ENCODE measurements at regions not wholly inside any gene's neighbourhood (a gene's known extent, or its start where the extent isn't known, plus 50 kb on each side); places are given as distances from the start of the nearest gene placed in this dataset.

DNA sequence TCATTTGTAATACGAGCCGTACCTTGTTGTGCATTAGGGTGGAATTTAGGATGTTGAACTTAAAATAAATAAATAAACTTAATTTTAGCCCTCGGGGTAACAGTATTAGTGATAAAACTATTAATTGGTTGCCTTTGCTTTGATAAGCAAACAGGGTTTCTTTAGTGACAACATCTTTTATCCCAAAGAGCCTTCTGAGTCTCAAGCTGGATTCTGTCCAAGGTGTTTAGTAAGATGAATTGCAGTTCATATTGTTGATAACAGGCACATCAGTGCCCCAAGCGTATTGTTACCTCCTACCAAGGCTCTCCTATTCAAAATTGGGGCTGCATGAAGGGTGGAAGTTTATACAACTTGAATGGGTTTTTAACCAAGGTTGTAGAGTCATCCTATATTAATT is 144.4 kb upstream of the CELF2 start:
- no peak for TF ChIP-seq CTCF (optimal IDR thresholded peaks at IDR 0.05 in 1 of 3, IDR thresholded peaks at IDR 0.05 in 1 of 3, conservative IDR thresholded peaks at IDR 0.05 in 1 of 3; ENCODE audit: extremely low read depth in 1 of 3, insufficient read depth in 2 of 3, low read length in 3 of 3)
- TF ChIP-seq EZH2 (IDR thresholded peaks at IDR 0.05; ENCODE audit: low read length), result no peak
- Histone ChIP-seq H4K20me1 (ENCODE audit: control insufficient read depth, extremely low read depth, insufficient read depth, low read length) (no peaks in the 10 kb centered on the region), H3K4me3 (ENCODE audit: control insufficient read depth in 2 of 3, extremely low read depth in 1 of 3, insufficient read depth in 2 of 3, low read depth in 1 of 3, low read length in 3 of 3) (no peak overlapping the region), H3K36me3 (ENCODE audit: control insufficient read depth in 2 of 2, extremely low read depth in 1 of 2, insufficient read depth in 2 of 2, low read length in 2 of 2) (no peaks in the 10 kb centered on the region), H3K27me3 (ENCODE audit: control insufficient read depth, extremely low read depth, insufficient read depth, low read length) (no peaks in the 10 kb centered on the region), H3K4me2 (ENCODE audit: control insufficient read depth, extremely low read depth, insufficient read depth, low read depth, low read length) (no peak overlapping the region), H3K27ac (ENCODE audit: control insufficient read depth, insufficient read depth, low read length) (no peak overlapping the region), H3K79me2 (ENCODE audit: control insufficient read depth, insufficient read depth, low read length) (no peaks in the 10 kb centered on the region), H2AFZ (ENCODE audit: control insufficient read depth, low read length) (no peak overlapping the region), H3K4me1 (ENCODE audit: control insufficient read depth, extremely low read depth, insufficient read depth, low read length) (peaks cover 6% of the 10 kb centered on the region), H3K9me3 (ENCODE audit: control insufficient read depth, low read depth, low read length) (no peaks in the 10 kb centered on the region), H3K9ac (ENCODE audit: control insufficient read depth, extremely low read depth, insufficient read depth, low read length) (no peak overlapping the region), H3K9me1 (ENCODE audit: control insufficient read depth, extremely low read depth, insufficient read depth, low read length) (no peaks in the 10 kb centered on the region)
- dilution Hi-C loops (cut with MboI; ENCODE audit: extremely low pct_ligation_motif_present, low sequenced_read_pairs), result no loop called here
- DNase-seq (ENCODE audit: low read depth, low spot score) (no peak), FAIRE-seq (no peak)

GRCh38 chr10:10873915-10874314 is 143.8 kb upstream of the CELF2 start:
- Histone ChIP-seq H3K36me3 (ENCODE audit: control insufficient read depth in 2 of 2, extremely low read depth in 1 of 2, insufficient read depth in 2 of 2, low read length in 2 of 2) (no peaks in the 10 kb centered on the region), H3K27me3 (ENCODE audit: control insufficient read depth, extremely low read depth, insufficient read depth, low read length) (no peaks in the 10 kb centered on the region), H3K4me1 (ENCODE audit: control insufficient read depth, extremely low read depth, insufficient read depth, low read length) (peaks cover 6% of the 10 kb centered on the region), H4K20me1 (ENCODE audit: control insufficient read depth, extremely low read depth, insufficient read depth, low read length) (no peaks in the 10 kb centered on the region), H3K9ac (ENCODE audit: control insufficient read depth, extremely low read depth, insufficient read depth, low read length) (no peak overlapping the region), H3K79me2 (ENCODE audit: control insufficient read depth, insufficient read depth, low read length) (no peaks in the 10 kb centered on the region), H3K4me2 (ENCODE audit: control insufficient read depth, extremely low read depth, insufficient read depth, low read depth, low read length) (no peak overlapping the region), H3K27ac (ENCODE audit: control insufficient read depth, insufficient read depth, low read length) (no peak overlapping the region), H3K9me3 (ENCODE audit: control insufficient read depth, low read depth, low read length) (no peaks in the 10 kb centered on the region), H3K4me3 (ENCODE audit: control insufficient read depth in 2 of 3, extremely low read depth in 1 of 3, insufficient read depth in 2 of 3, low read depth in 1 of 3, low read length in 3 of 3) (no peak overlapping the region), H2AFZ (ENCODE audit: control insufficient read depth, low read length) (no peak overlapping the region), H3K9me1 (ENCODE audit: control insufficient read depth, extremely low read depth, insufficient read depth, low read length) (no peaks in the 10 kb centered on the region)
- no peak for DNase-seq (ENCODE audit: low read depth, low spot score)
- FAIRE-seq, result no peak
- TF ChIP-seq EZH2 (IDR thresholded peaks at IDR 0.05; ENCODE audit: low read length) (no peak), CTCF (optimal IDR thresholded peaks at IDR 0.05 in 1 of 3, IDR thresholded peaks at IDR 0.05 in 1 of 3, conservative IDR thresholded peaks at IDR 0.05 in 1 of 3; ENCODE audit: extremely low read depth in 1 of 3, insufficient read depth in 2 of 3, low read length in 3 of 3) (no peak)
- dilution Hi-C loops (cut with MboI; ENCODE audit: extremely low pct_ligation_motif_present, low sequenced_read_pairs), result no loop called here
